Retinal pigment epithelial cell (primary cell): ENCODE measurements at regions not wholly inside any gene's neighbourhood (a gene's known extent, or its start where the extent isn't known, plus 50 kb on each side); places are given as distances from the start of the nearest gene placed in this dataset.

Source experiments
- DNase-seq: peaks from one replicate; pipeline ENCODE4 v3.0.0-alpha.2; 2010; ENCODE audit warnings: low read depth
- H3K4me3 ChIP-seq: 2 replicates; pipeline ENCODE4 v1.5.1; 2011; ENCODE audit warnings: mild to moderate bottlenecking, low read length, control low read depth, moderate library complexity
- TF ChIP-seq, protein P1 (sequence below): conservative IDR thresholded peaks from 2 replicates; pipeline ENCODE4 v1.5.1; 2011; ENCODE audit warnings: low read depth, low read length, control low read depth, inconsistent platforms

GRCh38 chr7:98518159-98518947, 98.7 kb upstream of the NPTX2 start:
- TF ChIP-seq, protein P1, sequence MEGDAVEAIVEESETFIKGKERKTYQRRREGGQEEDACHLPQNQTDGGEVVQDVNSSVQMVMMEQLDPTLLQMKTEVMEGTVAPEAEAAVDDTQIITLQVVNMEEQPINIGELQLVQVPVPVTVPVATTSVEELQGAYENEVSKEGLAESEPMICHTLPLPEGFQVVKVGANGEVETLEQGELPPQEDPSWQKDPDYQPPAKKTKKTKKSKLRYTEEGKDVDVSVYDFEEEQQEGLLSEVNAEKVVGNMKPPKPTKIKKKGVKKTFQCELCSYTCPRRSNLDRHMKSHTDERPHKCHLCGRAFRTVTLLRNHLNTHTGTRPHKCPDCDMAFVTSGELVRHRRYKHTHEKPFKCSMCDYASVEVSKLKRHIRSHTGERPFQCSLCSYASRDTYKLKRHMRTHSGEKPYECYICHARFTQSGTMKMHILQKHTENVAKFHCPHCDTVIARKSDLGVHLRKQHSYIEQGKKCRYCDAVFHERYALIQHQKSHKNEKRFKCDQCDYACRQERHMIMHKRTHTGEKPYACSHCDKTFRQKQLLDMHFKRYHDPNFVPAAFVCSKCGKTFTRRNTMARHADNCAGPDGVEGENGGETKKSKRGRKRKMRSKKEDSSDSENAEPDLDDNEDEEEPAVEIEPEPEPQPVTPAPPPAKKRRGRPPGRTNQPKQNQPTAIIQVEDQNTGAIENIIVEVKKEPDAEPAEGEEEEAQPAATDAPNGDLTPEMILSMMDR, result no peak
- DNase-seq, result no peak

DNA sequence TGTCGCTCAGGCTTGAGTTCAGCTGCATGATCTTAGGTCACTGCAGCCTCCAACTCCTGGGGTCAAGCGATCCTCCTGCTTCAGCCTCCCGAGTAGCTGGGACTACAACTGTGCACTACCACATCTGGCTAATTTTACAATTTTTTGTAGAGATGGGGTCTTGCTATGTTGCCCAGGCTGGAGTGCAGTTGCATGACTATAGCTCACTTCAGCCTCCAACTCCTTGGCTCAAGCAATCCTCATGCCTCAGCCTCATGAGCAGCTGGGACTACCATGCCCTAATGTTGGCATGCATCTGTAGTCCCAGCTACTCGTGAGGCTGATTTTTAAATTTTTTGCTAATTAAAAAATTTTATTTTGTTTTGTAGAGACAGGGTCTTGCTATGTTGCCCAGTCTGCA, 101.9 kb upstream of the NPTX2 start:
- no peak overlapping the region for H3K4me3 ChIP-seq
- no peak for DNase-seq
- TF ChIP-seq, protein P1, result no peak

More at GRCh38 chr7:98518159-98518947, 98.7 kb upstream of the NPTX2 start:
- no peak overlapping the region for H3K4me3 ChIP-seq

- H3K4me3 ChIP-seq, result no peak overlapping the region
- DNase-seq, result no peak
- TF ChIP-seq, protein P1, result no peak
These were observed 102.7 kb upstream of the NPTX2 start for GRCh38 chr7:98514211-98515031.

GRCh38 chr7:98511175-98511574, 105.9 kb upstream of the NPTX2 start:
- DNase-seq, result no peak
- H3K4me3 ChIP-seq, result no peak overlapping the region
- TF ChIP-seq, protein P1, result no peak

- DNase-seq, result no peak
- H3K4me3 ChIP-seq, result no peak overlapping the region
- TF ChIP-seq, protein P1, result no peak
These were observed 107.2 kb upstream of the NPTX2 start for GRCh38 chr7:98509836-98510235.

DNA sequence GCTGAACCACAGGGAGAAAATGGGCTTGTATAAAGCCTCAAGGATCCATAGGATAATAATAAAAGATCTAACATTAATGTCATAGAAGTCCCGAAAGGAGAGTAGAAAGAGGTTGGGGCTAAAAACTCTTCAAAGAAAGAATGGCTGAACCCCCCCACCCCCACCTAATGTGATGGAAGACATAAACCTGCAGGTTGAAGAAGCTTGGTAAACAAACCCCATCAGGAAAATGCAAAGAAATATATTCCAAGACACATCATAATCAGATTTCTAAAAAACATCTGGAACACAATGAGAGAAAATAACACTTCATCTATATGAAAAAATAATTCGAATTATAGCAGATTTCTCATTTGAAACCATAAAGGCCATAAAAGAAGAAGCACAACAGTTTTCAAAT, 105.6 kb upstream of the BAIAP2L1 start:
- TF ChIP-seq, protein P1, result no peak
- H3K4me3 ChIP-seq, result no peak overlapping the region
- no peak for DNase-seq
